Fibroblast of upper back skin (primary cell): ENCODE measurements at regions not wholly inside any gene's neighbourhood (a gene's known extent, or its start where the extent isn't known, plus 50 kb on each side); places are given as distances from the start of the nearest gene placed in this dataset.
"Not testable (repeated sequence)": the region's sequence is repeated elsewhere in the genome, so short reads cannot be mapped to it uniquely, and the experiment has no call there.

Source experiments
- DNase-seq: peaks from one replicate; pipeline ENCODE4 v3.0.0-alpha.2; 2013

- DNase-seq, result no peak
Observed at GRCh38 chr16:63174801-63175200, 1138.6 kb upstream of the CDH8 start.

GRCh38 chr16:63171545-63171944, 1135.3 kb upstream of the CDH8 start:
- DNase-seq, result no peak

GRCh38 chr16:63169100-63169499, 1132.9 kb upstream of the CDH8 start:
- no peak for DNase-seq

GRCh38 chr16:63157818-63158217, 1121.6 kb upstream of the CDH8 start:
- no peak for DNase-seq

GRCh38 chr16:63146251-63146650, 1110.0 kb upstream of the CDH8 start:
- DNase-seq, result no peak

GRCh38 chr16:63145411-63145810, 1109.2 kb upstream of the CDH8 start:
- no peak for DNase-seq

- no peak for DNase-seq
Observed at GRCh38 chr16:63135069-63135468, 1098.8 kb upstream of the CDH8 start.

- no peak for DNase-seq
Observed at GRCh38 chr16:63131503-63131902, 1095.3 kb upstream of the CDH8 start.

GRCh38 chr16:63130942-63131341, 1094.7 kb upstream of the CDH8 start:
- no peak for DNase-seq

- DNase-seq, result no peak
Observed at GRCh38 chr16:63129411-63130125, 1093.3 kb upstream of the CDH8 start.

- DNase-seq, result not testable (repeated sequence)
Observed at GRCh38 chr16:63119905-63120304, 1083.7 kb upstream of the CDH8 start.

- no peak for DNase-seq
Observed at GRCh38 chr16:63100082-63100481, 1063.8 kb upstream of the CDH8 start.

GRCh38 chr16:63096857-63097256, 1060.6 kb upstream of the CDH8 start:
- DNase-seq, result no peak

GRCh38 chr16:63092736-63093135, 1056.5 kb upstream of the CDH8 start:
- DNase-seq, result no peak

GRCh38 chr16:63082101-63082500, 1045.9 kb upstream of the CDH8 start:
- no peak for DNase-seq

- no peak for DNase-seq
Observed at GRCh38 chr16:63080746-63081145, 1044.5 kb upstream of the CDH8 start.

GRCh38 chr16:63069047-63069446, 1032.8 kb upstream of the CDH8 start:
- DNase-seq, result no peak

- DNase-seq, result no peak
Observed at GRCh38 chr16:63067141-63067540, 1030.9 kb upstream of the CDH8 start.

GRCh38 chr16:63066552-63066951, 1030.3 kb upstream of the CDH8 start:
- no peak for DNase-seq

GRCh38 chr16:63061319-63061718, 1025.1 kb upstream of the CDH8 start:
- no peak for DNase-seq

GRCh38 chr16:63059676-63060075, 1023.4 kb upstream of the CDH8 start:
- DNase-seq, result no peak

GRCh38 chr16:63057341-63057740, 1021.1 kb upstream of the CDH8 start:
- no peak for DNase-seq

- DNase-seq, result no peak
Observed at GRCh38 chr16:63050391-63050790, 1014.2 kb upstream of the CDH8 start.

- DNase-seq, result no peak
Observed at GRCh38 chr16:63038397-63039106, 1002.3 kb upstream of the CDH8 start.
